Colonic mucosa (tissue), 4 donors: ENCODE measurements at regions not wholly inside any gene's neighbourhood (a gene's known extent, or its start where the extent isn't known, plus 50 kb on each side); places are given as distances from the start of the nearest gene placed in this dataset.

Source experiments
- DNase-seq: peaks from one replicate; pipeline ENCODE4 v3.0.0-alpha.2; 2020
- H3K27ac ChIP-seq: fragments of 200-600 bp; one replicate; pipeline ENCODE4 v1.8.0; 2021
- H3K27me3 ChIP-seq: fragments of 200-600 bp; one replicate; pipeline ENCODE4 v1.8.0; 2021
- H3K36me3 ChIP-seq: fragments of 200-600 bp; one replicate; pipeline ENCODE4 v1.8.0; 2021
- H3K4me1 ChIP-seq: fragments of 200-600 bp; one replicate; pipeline ENCODE4 v1.8.0; 2021; ENCODE audit warnings: mild to moderate bottlenecking
- H3K4me3 ChIP-seq: fragments of 200-600 bp; one replicate; pipeline ENCODE4 v1.8.0; 2021
- H3K9ac ChIP-seq, 2 donors: one replicate each; pipeline ENCODE4 v1.7.0; 2013; ENCODE audit warnings: control low read depth in 2 of 2, low read depth in 2 of 2, low read length in 2 of 2
- H3K9me3 ChIP-seq: fragments of 200-600 bp; one replicate; pipeline ENCODE4 v1.8.0; 2021
- CTCF ChIP-seq: fragments of 200-600 bp; IDR thresholded peaks from one replicate; pipeline ENCODE4 v1.8.0; 2022; ENCODE audit warnings: antibody characterized with exemption, mild to moderate bottlenecking
- intact Hi-C: fragments of 100-400 bp; cut with DNase I; formaldehyde crosslinking; loops from one replicate; pipeline ENCODE4 v1.14.1; 2022
- donor health status: healthy.
- donor health status: DM: no; HTN: no; CAD: no.
- donor health status: DM: no; HTN: no; CAD: no.

DNA sequence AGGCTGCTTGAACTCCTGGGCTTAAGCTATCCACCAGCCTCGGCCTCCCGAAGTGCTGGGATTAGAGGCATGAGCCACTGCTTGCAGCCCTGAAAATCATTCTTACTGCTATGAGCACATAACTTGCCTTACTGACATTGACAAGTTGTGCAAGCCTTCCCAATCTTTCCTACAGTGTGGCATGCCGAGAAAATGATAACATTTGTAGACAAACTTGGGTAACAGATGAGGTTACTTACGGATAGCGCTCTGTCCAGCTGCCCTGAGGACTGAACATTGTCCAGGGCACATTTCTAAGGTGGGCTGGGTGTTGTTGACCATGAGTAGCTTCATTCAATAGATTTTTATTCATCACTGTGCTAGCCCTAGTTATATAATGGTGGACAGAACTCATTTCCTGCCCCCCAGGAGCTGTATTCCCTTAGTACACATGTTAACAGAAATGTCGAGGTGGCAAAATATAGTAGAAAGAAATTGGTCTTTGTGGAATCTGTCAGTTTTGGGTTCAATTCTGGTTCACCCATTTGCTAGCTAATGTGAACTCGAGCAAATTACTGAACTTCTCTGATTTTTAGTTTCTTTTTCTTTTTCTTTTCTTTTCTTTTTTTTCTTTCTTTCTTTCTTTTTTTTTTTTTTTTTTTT, 118.4 kb upstream of the AKIRIN2 start:
- no peak overlapping the region for H3K27ac ChIP-seq
- DNase-seq = no peak
- H3K4me1 ChIP-seq = no peaks in the 10 kb centered on the region
- no peak overlapping the region for H3K4me3 ChIP-seq
- no peaks in the 10 kb centered on the region for H3K9me3 ChIP-seq
- no peak for TF ChIP-seq CTCF
- intact Hi-C loops = no loop called here
- no peaks in the 10 kb centered on the region for H3K36me3 ChIP-seq
- no peak overlapping the region for H3K9ac ChIP-seq
- H3K27me3 ChIP-seq = no peaks in the 10 kb centered on the region

- TF ChIP-seq CTCF = no peak
- no peak overlapping the region for H3K27ac ChIP-seq
- H3K4me1 ChIP-seq = no peaks in the 10 kb centered on the region
- H3K9ac ChIP-seq = no peak overlapping the region
- intact Hi-C loops = no loop called here
- no peaks in the 10 kb centered on the region for H3K27me3 ChIP-seq
- H3K4me3 ChIP-seq = no peak overlapping the region
- H3K36me3 ChIP-seq = no peaks in the 10 kb centered on the region
- H3K9me3 ChIP-seq = no peaks in the 10 kb centered on the region
- no peak for DNase-seq
These were observed 115.2 kb upstream of the AKIRIN2 start for GRCh38 chr6:87817183-87817582.

DNA sequence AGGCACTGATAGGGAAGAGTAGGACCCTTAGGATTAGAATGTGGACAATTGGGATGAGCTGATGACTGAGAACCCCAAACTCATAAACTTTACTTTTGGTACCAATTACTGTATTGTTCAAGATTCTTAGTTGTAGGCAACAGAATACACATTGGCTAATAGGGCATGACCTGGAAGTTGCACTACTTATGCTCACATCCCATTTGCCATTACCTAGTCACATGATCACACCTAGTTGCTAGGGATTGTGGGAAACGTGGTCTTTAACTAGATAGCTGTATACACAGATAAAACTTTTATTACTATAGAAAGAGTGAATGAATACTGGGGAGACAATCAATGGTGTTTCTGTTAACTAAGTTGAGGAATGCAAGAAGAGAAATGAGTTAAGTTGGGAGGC, 113.4 kb upstream of the AKIRIN2 start:
- intact Hi-C loops = no loop called here
- TF ChIP-seq CTCF = no peak
- H3K4me3 ChIP-seq = no peak overlapping the region
- no peaks in the 10 kb centered on the region for H3K36me3 ChIP-seq
- H3K27me3 ChIP-seq = no peaks in the 10 kb centered on the region
- H3K4me1 ChIP-seq = no peaks in the 10 kb centered on the region
- H3K9me3 ChIP-seq = no peaks in the 10 kb centered on the region
- H3K9ac ChIP-seq = no peak overlapping the region
- no peak for DNase-seq
- H3K27ac ChIP-seq = no peak overlapping the region

DNA sequence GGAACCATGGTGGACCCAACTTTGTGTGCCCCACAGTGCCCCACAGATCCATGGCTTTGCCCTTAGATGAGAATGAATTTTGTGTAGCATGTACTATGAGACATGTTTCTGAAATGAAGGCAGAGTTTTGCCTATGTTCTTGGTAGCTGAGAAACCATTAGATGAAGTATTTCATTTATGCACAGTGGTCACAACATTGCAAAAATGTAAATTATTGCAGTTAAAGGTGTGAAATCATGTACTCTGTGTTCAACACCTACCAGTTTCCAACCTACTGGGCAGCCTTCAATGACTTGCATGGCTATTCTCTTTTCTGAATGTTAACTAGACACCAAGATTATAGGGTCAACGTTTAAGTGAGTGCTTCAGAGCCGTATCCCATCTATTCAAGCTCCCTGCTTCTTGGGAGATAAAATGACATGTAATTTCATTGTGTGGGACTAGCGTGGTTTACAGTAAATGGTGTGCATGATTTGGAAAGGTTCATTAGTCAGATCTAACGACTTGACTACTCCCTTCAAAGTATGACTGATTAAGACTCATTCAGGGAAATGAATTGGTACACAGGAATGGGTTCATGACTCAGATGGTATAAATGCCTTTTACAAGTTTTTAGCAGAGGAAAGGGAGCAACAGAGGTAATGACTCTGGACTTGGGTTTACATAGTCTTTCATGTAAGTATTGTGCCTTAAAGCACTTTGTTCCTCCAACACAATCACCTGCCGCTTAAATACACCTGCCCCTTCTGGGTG, 106.1 kb upstream of the AKIRIN2 start:
- H3K27me3 ChIP-seq = no peaks in the 10 kb centered on the region
- intact Hi-C loops = no loop called here
- H3K9ac ChIP-seq = no peak overlapping the region
- no peak overlapping the region for H3K4me3 ChIP-seq
- H3K36me3 ChIP-seq = no peaks in the 10 kb centered on the region
- no peaks in the 10 kb centered on the region for H3K4me1 ChIP-seq
- DNase-seq = no peak
- H3K27ac ChIP-seq = no peak overlapping the region
- no peak for TF ChIP-seq CTCF
- H3K9me3 ChIP-seq = no peaks in the 10 kb centered on the region

DNA sequence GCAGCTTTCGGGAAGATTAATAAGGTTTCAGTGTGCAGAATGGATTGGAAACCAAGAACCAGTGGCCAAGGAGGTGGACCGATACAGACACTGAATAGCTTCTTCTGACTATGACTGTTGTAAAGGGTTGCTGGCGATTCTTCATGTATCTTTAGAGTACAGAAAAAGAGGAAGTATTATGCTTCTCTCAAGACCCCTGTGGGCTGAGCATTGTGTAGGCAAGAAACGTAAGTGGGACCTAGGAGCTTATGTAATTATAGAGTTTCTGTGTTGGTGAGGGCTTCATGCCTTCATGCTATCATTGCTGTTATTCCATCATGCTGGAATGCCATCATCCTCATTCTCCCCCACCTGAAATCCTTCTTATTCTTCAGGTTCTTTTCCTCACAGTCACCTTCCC, 105.4 kb upstream of the AKIRIN2 start:
- no peak for DNase-seq
- Histone ChIP-seq H3K4me3 (no peak overlapping the region), H3K9me3 (no peaks in the 10 kb centered on the region), H3K36me3 (no peaks in the 10 kb centered on the region), H3K9ac (no peak overlapping the region), H3K4me1 (no peaks in the 10 kb centered on the region), H3K27ac (no peak overlapping the region), H3K27me3 (no peaks in the 10 kb centered on the region)
- intact Hi-C loops = no loop called here
- TF ChIP-seq CTCF = no peak
